ENCODE measurements at regions not wholly inside any gene's neighbourhood (a gene's known extent, or its start where the extent isn't known, plus 50 kb on each side); places are given as distances from the start of the nearest gene placed in this dataset.

DNA sequence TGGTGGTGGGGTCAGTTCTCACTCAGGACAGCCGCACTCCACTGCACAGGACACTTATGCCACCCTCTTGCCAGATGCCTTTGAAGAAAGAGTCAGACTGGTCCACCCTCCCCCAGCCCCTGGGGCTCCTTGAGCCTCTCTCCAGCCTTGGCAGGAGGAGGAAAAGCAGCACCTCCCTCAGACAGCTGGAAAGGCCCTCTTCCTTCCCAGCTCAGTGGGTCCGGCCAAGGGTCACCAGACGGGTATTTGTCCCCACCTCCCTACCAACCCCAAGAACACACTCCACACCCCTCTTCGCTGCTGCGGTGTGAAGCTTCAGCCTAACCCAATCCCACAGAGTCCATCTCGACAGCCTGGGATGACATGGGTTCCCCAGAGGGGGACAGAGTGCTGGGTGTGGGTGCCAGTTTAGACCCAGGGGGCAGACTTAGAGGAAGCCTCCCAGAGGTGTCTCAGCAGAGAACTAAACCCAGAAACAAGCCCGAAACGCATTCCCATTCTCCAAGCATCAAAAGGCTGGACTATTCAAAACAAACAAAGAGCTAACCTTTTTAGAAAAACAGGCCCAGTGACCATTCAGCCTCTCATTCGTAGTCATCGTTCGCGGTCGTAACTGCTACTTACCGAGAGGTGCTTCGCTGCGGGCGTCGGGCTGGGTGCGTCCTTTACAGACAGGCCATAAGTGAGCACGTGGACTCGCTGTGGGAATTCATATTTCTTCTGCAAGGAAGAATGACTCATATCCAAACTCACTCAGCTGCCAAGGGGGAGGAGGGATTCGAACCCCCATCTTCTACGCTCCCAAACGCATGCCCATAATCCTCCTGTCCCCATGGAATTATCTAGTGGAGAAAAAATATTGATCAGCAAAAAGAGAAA, 57.5 kb upstream of the ANO1 start:
- TF ChIP-seq POLR2A (IDR thresholded peaks at IDR 0.05; ENCODE audit: low read depth, low read length) (no peak), POLR2AphosphoS5 (IDR thresholded peaks at IDR 0.05; ENCODE audit: low read depth, low read length) (no peak), TAF1 (IDR thresholded peaks at IDR 0.05; ENCODE audit: low read depth, low read length) (no peak)

All from GM12891 (cell line).